Memory B cell (primary cell): ENCODE measurements at regions not wholly inside any gene's neighbourhood (a gene's known extent, or its start where the extent isn't known, plus 50 kb on each side); places are given as distances from the start of the nearest gene placed in this dataset.

Experiments
- ATAC-seq: fragments of 150-1000 bp; cut with Tn5 transposase; 2 replicates; pipeline ENCODE4 v1.10.0; 2021; ENCODE audit warnings: low read depth, mild to moderate bottlenecking, moderate library complexity
- DNase-seq, 2 donors: peaks; one replicate each; pipeline ENCODE4 v3.0.0; 2022; ENCODE audit warnings: low spot score in 2 of 2
- H3K27ac Mint-ChIP-seq: one replicate; pipeline ENCODE4 v1.8.0; 2022; ENCODE audit warnings: mild to moderate bottlenecking, moderate library complexity, mixed read lengths
- H3K27me3 Mint-ChIP-seq: one replicate; pipeline ENCODE4 v1.8.0; 2022; ENCODE audit warnings: mixed read lengths
- H3K36me3 Mint-ChIP-seq: one replicate; pipeline ENCODE4 v1.8.0; 2022; ENCODE audit warnings: mild to moderate bottlenecking, mixed read lengths
- H3K4me1 Mint-ChIP-seq: one replicate; pipeline ENCODE4 v1.8.0; 2022; ENCODE audit warnings: mixed read lengths
- H3K4me3 Mint-ChIP-seq: one replicate; pipeline ENCODE4 v1.8.0; 2022; ENCODE audit warnings: mild to moderate bottlenecking, moderate library complexity, mixed read lengths
- H3K9me3 Mint-ChIP-seq: one replicate; pipeline ENCODE4 v1.8.0; 2022; ENCODE audit warnings: mixed read lengths

DNA sequence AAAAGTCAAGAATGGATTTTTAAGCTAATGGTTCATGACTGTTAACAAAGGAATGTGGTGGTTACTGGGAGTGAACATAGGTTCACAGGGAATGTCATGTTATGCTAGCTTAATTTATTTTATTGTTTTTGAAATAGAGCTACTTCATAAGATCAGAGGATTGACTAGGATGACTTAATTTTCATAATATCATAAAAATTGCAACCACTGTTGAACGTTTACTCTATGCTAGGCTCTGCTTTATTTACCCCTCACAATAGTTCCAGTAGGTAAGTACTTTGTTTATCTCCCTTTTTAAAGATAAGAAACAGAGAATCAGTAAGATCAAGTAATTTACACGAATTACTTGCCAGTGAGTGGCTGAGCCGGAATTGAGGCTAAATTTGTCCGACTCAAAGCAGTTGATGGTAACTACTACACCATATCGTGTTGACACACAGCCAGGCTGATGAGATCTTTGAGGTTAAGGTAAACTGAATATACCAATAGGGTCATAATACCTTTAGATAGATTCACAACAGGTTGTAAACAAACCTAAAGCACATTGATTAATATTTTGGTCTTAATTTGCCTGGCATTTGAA lies 194.6 kb upstream of the CITED2 start:
- Mint-ChIP-seq H3K27me3 (no peaks in the 10 kb centered on the region), H3K27ac (no peak overlapping the region)
- no peak for ATAC-seq

DNA sequence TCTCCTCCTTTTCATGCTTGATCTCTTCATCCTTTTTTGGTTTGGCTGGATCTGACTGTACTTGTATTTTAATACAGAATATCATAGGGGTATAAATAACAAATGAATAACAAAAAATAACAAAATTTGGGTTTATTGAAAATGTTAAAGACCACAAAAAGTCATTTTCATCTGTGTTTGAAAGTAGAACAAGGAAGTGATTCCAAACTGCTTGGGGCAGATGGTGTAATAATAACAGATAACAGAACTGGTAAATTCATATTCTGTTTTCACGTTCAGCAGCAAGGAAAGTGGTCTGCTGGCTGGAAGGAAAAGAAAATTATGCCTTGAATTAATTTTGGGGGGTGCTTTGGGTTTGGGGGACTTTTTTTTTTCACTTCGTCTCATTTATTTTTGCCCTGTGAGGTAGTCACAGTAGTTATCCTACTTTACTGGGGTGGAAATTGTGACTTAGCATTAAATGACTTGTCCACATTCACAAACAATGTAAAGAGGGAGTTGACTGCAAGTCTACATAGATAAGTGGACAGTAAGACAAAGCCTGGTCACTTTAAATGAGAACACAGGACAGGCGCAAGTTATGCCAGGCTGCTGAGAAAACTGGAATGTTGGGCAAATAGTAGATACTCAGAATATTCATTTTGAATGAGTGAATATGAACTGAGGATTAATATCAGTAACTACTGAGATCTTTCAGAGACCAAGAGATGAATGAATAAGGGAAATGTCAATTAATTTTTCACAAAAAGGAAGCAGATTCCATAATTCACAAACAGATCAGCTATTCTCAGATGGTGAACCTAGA lies 193.9 kb upstream of the CITED2 start:
- no peak overlapping the region for H3K27ac Mint-ChIP-seq
- no peaks in the 10 kb centered on the region for H3K27me3 Mint-ChIP-seq
- ATAC-seq, result no peak
- H3K9me3 Mint-ChIP-seq, result no peaks in the 10 kb centered on the region
- H3K4me3 Mint-ChIP-seq, result no peak overlapping the region
- DNase-seq, result no peak
- H3K4me1 Mint-ChIP-seq, result peaks cover 5% of the 10 kb centered on the region
- H3K36me3 Mint-ChIP-seq, result peaks cover 2% of the 10 kb centered on the region

More for the DNA sequence above, 194.6 kb upstream of the CITED2 start:
- H3K4me1 Mint-ChIP-seq, result peaks cover 5% of the 10 kb centered on the region
- DNase-seq, result no peak
- H3K4me3 Mint-ChIP-seq, result no peak overlapping the region
- peaks cover 4% of the 10 kb centered on the region for H3K36me3 Mint-ChIP-seq
- H3K9me3 Mint-ChIP-seq, result peaks cover 2% of the 10 kb centered on the region

DNA sequence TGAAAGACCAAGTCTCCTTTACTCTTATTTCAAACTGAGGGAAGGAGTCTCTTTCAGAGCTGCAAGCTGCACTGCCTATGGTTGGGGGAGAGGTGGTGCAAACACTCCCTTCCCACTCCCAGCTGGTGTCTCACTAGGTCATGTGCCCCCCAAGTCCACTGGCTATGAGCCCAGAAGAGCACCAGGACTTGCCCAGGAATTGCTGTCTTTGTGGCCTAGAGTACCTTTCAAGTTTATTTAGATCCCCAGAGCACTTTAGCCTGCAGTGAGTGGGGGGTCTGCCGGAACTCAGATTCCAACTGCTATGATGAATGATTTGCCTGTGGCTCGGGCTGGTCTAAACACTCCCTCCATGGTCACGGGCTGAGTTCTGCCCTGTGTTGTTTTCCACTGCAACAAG lies 192.6 kb upstream of the CITED2 start:
- no peak overlapping the region for H3K4me3 Mint-ChIP-seq
- peaks cover 2% of the 10 kb centered on the region for H3K36me3 Mint-ChIP-seq
- DNase-seq (no peak), ATAC-seq (no peak)
- H3K27ac Mint-ChIP-seq, result no peak overlapping the region
- H3K27me3 Mint-ChIP-seq, result no peaks in the 10 kb centered on the region
- peaks cover 5% of the 10 kb centered on the region for H3K4me1 Mint-ChIP-seq
- no peaks in the 10 kb centered on the region for H3K9me3 Mint-ChIP-seq

DNA sequence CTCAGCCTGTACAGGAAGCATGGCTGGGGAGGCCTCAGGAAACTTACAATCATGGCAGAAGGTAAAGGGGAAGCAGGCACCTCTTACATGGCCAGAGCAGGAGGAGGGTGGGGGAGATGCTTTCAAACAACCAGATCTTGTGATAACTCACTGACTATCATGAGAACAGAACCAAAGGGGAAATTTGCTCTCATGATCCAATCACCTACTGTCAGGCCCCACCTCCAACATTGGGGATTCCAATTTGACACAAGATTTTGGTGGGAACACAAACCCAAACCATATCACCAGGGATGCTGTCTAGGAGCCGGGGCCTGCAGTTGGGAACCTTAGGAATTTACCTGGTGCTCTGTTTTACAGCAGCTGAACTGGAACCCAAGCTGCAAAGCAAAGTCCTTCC lies 191.1 kb upstream of the CITED2 start:
- H3K9me3 Mint-ChIP-seq, result peaks cover 2% of the 10 kb centered on the region
- H3K4me1 Mint-ChIP-seq, result peaks cover 5% of the 10 kb centered on the region
- no peak overlapping the region for H3K4me3 Mint-ChIP-seq
- no peak overlapping the region for H3K27ac Mint-ChIP-seq
- H3K36me3 Mint-ChIP-seq, result peaks cover 4% of the 10 kb centered on the region
- DNase-seq (no peak), ATAC-seq (no peak)
- H3K27me3 Mint-ChIP-seq, result no peaks in the 10 kb centered on the region

DNA sequence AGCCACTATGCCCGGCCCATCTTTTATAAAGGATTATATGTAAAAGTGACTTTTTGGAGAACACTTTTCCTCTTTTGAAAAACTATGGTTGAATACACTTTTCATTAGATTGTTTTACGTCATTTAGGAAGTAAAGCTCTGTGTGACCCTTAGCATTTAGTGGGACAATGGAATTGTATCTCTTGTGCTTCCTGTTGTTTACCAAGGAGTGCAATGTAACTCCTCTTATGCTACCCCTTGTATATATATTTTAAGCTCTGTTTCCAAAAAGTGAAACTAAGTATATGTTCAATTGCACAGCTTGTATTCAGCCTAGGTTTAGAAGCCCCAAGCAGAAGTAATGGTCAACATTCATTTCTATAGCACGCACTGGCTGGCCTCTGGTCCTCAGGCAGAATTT lies 183.1 kb upstream of the CITED2 start:
- H3K9me3 Mint-ChIP-seq, result peaks cover 2% of the 10 kb centered on the region
- ATAC-seq, result no peak
- H3K36me3 Mint-ChIP-seq, result peaks cover 3% of the 10 kb centered on the region
- H3K27me3 Mint-ChIP-seq, result no peaks in the 10 kb centered on the region
- H3K4me3 Mint-ChIP-seq, result no peak overlapping the region
- no peak overlapping the region for H3K27ac Mint-ChIP-seq
- DNase-seq, result no peak
- no peaks in the 10 kb centered on the region for H3K4me1 Mint-ChIP-seq

DNA sequence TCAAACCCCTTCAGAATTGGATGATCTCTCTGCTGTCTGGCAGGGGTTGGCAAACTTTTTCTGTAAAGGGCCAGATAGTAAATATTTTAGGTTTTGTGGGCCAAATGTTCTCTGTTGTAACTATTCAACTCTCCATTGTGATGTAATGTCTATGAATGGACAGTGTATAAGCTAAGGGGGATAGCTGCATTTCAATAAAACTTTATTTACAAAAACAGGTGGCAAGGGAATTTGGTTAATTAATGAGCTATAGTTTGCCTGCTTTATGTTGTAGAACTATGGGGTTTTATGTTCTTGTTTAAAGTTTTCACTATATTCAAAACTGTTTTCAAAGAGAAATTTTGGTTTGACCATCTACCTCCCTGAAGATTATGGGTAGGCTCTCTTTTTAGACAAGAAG lies 182.1 kb upstream of the CITED2 start:
- H3K36me3 Mint-ChIP-seq, result peaks cover 3% of the 10 kb centered on the region
- ATAC-seq (no peak), DNase-seq (no peak)
- no peak overlapping the region for H3K4me3 Mint-ChIP-seq
- H3K27ac Mint-ChIP-seq, result no peak overlapping the region
- no peaks in the 10 kb centered on the region for H3K4me1 Mint-ChIP-seq
- peaks cover 2% of the 10 kb centered on the region for H3K9me3 Mint-ChIP-seq
- H3K27me3 Mint-ChIP-seq, result no peaks in the 10 kb centered on the region

DNA sequence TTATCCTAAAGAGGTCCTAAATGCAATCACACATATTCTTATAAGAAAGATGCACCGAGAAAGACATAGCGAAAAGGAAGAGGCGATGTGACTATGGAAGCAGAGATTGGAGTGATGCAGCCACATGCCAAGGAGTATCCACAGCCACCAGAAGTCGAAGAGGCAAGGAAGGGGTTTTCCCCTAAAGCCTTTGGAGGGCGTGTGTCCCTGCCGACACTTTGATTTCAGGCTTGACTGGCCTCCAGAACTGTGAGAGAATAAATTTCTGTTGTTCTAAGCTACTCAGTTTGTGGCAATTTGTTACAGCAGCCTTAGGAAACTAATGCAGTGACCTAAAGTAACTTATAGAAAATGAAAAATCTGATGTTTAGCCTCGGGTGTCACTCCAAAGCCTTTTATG lies 179.5 kb upstream of the CITED2 start:
- H3K4me3 Mint-ChIP-seq, result no peak overlapping the region
- no peaks in the 10 kb centered on the region for H3K4me1 Mint-ChIP-seq
- no peaks in the 10 kb centered on the region for H3K9me3 Mint-ChIP-seq
- no peak for ATAC-seq
- H3K27me3 Mint-ChIP-seq, result no peaks in the 10 kb centered on the region
- DNase-seq, result no peak
- H3K36me3 Mint-ChIP-seq, result no peaks in the 10 kb centered on the region
- no peak overlapping the region for H3K27ac Mint-ChIP-seq

DNA sequence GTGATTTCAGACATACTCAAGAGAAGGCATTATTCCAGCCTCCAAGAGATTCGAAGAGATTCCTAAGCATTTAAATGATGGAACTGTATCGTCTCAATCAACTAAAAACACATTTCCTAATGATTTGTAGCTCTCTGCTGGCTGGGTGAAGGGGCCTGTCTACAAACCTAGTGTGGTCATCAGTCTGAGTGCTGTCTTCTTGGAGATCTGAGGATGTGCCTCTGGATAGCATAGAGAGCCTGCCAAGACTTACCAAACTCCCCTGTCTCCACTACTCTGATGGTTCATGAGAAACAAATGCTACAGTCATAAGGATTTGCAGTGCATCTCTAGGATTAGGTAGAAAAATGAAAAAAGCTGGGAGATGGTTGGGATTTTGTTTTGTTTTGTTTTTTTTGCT lies 176.9 kb upstream of the CITED2 start:
- DNase-seq (no peak), ATAC-seq (no peak)
- Mint-ChIP-seq H3K27ac (no peak overlapping the region), H3K36me3 (no peaks in the 10 kb centered on the region), H3K4me1 (no peaks in the 10 kb centered on the region), H3K9me3 (no peaks in the 10 kb centered on the region), H3K4me3 (no peak overlapping the region), H3K27me3 (no peaks in the 10 kb centered on the region)

DNA sequence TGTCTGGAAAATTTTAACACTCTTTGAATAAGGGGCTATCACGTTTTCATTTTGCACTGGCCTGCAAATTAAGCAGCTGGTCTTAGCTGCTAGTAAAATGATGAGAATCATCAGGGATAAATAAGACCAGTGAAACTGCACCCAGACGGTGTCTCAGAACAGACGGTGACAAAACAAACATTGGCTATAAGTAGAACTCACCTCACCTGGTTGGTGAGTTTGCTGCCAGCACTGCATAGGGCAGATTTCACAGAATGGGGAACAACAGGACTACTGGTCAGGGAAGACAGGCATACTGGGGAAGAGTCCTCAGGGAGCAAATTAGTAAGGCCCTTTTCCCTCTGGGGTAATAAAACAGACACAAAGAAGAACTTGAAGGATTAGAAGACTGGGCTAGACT lies 175.9 kb upstream of the CITED2 start:
- no peaks in the 10 kb centered on the region for H3K27me3 Mint-ChIP-seq
- H3K36me3 Mint-ChIP-seq, result no peaks in the 10 kb centered on the region
- no peak for ATAC-seq
- H3K27ac Mint-ChIP-seq, result no peak overlapping the region
- no peak overlapping the region for H3K4me3 Mint-ChIP-seq
- DNase-seq, result no peak
- no peaks in the 10 kb centered on the region for H3K4me1 Mint-ChIP-seq
- no peaks in the 10 kb centered on the region for H3K9me3 Mint-ChIP-seq

DNA sequence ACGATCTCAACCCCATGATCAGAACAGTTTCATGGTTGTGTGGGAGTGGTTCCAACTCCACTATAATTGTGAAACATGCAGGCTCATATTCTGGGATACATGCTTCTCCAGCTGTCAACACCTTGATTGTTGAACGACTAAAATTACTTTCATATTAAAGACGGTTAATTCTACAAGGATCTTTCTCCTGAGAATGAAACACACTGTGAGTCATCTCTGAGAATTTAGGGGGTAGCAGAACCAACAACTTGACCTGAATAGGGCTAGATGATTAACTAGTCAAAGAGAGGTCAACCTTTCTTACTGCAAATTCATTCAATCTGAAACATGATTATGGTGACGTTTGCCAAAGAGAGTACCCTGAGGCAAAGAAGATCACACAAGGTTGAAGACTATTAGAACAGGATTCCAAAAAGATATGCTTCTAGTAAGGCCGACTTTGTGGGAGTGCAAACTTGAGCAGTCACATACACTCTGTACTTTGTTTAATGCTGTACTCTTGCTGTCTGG lies 175.2 kb upstream of the CITED2 start:
- no peaks in the 10 kb centered on the region for H3K9me3 Mint-ChIP-seq
- H3K36me3 Mint-ChIP-seq, result no peaks in the 10 kb centered on the region
- no peak for ATAC-seq
- no peak for DNase-seq
- no peak overlapping the region for H3K4me3 Mint-ChIP-seq
- H3K4me1 Mint-ChIP-seq, result no peaks in the 10 kb centered on the region
- no peak overlapping the region for H3K27ac Mint-ChIP-seq
- H3K27me3 Mint-ChIP-seq, result no peaks in the 10 kb centered on the region

DNA sequence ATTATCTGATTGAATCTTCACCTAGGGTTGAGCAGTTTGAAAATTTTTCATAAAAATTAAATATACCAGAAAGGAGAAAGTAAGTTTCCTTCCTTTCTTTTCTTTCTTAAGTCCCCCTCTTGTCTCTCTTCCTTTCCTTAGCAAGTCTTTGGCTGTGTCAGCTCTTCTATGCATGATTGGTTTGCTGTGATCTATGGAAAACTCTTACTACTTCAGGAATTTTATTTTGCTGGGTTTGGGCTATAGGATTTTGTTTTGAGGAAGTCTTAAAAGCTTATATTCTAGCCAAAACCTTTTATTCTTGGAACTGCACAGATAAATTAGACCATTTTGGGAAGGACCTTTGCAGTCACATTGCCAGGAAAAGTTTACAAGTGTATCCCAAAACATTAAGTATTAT lies 173.4 kb upstream of the CITED2 start:
- H3K4me3 Mint-ChIP-seq, result no peak overlapping the region
- no peaks in the 10 kb centered on the region for H3K36me3 Mint-ChIP-seq
- no peaks in the 10 kb centered on the region for H3K9me3 Mint-ChIP-seq
- H3K27me3 Mint-ChIP-seq, result no peaks in the 10 kb centered on the region
- no peak overlapping the region for H3K27ac Mint-ChIP-seq
- ATAC-seq (no peak), DNase-seq (no peak)
- H3K4me1 Mint-ChIP-seq, result no peaks in the 10 kb centered on the region

DNA sequence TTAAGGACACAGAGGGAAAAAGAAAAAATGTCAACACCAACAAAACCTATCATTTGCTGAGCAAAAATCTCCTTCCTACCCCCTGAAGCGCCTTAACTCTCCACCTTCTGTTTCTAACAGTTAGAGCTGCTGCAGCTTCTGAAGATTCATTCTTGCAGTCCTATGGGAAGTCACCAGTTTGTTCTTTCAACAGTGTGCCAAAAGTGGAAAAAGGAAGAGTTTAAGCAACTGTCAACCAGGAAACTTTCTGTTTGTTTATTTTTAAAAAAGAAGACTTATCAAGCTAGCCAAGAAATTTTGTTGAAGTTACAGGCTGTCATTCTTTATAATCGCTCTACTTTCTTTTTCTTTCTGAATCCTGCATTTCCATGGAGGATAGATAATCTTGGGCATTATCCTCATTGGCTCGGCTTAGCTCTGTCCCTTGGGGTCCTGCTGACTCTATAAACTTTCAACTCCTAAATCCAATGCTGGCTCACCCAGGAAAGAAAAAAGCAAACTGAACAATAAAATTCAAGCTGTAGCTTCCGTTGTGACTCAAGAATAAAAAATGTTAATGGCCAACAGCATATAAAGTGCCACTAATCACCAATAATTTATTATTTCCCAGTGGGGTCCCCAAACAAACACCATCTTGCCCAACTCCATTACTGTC lies 172.8 kb upstream of the CITED2 start:
- Mint-ChIP-seq H3K27me3 (no peaks in the 10 kb centered on the region), H3K27ac (no peak overlapping the region), H3K4me3 (no peak overlapping the region), H3K36me3 (no peaks in the 10 kb centered on the region), H3K9me3 (no peaks in the 10 kb centered on the region), H3K4me1 (no peaks in the 10 kb centered on the region)
- ATAC-seq (no peak), DNase-seq (no peak)

DNA sequence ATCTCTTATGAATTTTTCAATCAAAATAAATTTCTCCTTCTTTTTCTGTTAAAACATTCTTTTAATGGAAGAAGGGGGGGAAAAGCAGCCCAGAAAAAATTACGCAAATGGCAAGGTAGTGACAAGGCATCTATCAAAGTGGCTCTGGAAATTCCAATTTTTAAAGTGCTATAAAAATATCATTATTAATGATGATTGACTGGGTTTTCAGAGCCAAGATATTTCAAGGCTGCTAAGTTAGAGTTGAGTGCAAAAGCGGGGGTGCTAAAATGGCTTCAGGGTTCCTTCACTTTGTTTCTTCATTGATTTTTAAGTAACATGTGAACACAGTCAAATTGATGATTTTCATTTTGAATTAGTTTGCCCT lies 171.6 kb upstream of the CITED2 start:
- no peaks in the 10 kb centered on the region for H3K4me1 Mint-ChIP-seq
- no peak overlapping the region for H3K4me3 Mint-ChIP-seq
- H3K27ac Mint-ChIP-seq, result no peak overlapping the region
- no peaks in the 10 kb centered on the region for H3K27me3 Mint-ChIP-seq
- no peaks in the 10 kb centered on the region for H3K9me3 Mint-ChIP-seq
- no peaks in the 10 kb centered on the region for H3K36me3 Mint-ChIP-seq
- ATAC-seq, result no peak
- no peak for DNase-seq

DNA sequence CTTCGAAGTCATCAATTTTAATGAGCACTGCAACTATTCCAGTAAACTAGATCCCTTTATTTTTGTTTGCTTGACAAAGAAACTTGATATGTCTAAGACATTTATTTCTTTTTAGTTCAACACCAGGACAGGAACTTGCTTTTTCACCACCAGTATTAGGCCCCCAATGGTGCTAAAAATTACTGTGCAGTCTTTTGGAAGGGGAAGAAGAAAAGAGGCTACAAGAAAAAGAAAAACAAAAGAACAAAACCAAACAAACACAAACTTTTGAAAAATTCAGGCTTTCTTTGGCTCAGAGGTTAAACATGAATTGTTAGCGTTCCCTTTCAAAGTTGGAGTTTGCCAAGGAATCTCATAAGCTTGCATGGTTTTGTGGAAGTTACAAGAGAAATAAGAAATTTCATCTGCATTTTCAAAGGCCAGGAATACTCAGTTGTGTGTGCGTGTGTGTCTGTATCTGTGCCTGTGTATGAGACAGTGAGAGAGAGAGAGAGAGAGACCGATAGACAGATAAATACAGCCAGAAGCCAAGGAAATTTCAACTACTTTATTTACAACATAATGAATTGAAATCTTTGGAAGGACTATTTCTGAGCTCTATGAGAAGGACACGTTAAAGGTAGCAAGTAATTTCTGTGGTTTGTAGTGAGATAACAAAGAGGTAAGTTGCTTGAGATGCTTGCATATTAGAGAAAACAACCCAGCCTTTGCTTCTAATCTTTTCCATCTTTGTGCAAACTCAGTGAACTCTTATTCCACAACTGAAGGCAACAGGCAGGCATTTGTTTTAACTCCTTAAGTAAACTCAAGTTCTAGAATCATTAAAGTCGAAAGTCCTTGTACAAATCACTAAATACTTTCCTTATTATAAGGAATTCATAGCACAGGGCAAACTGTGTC lies 171.0 kb upstream of the CITED2 start:
- Mint-ChIP-seq H3K36me3 (no peaks in the 10 kb centered on the region), H3K27ac (no peak overlapping the region), H3K4me3 (no peak overlapping the region), H3K4me1 (peaks cover under 1% of the 10 kb centered on the region), H3K27me3 (no peaks in the 10 kb centered on the region), H3K9me3 (no peaks in the 10 kb centered on the region)
- no peak for ATAC-seq
- DNase-seq, result no peak
